Endothelial cell of umbilical vein (primary cell): ENCODE measurements at regions not wholly inside any gene's neighbourhood (a gene's known extent, or its start where the extent isn't known, plus 50 kb on each side); places are given as distances from the start of the nearest gene placed in this dataset.

ENCODE experiments used
- BruUV-seq: library from RNA; stranded (reverse); fragments of 400-500 nt; replicated peaks from 2 replicates; lab custom pipeline; 2021; lab: Mats Ljungman, UMichigan
- CTCF ChIA-PET: fragments of 300-600, 350-600 bp; sonication (Branson Sonifier 250); formaldehyde crosslinking; loops from one replicate; lab custom pipeline; 2021; ENCODE audit warnings: antibody characterized with exemption, inconsistent platforms; lab: Charles Lee
- POLR2A ChIA-PET: fragments of 300-600, 350-600 bp; sonication (Branson Sonifier 250); formaldehyde crosslinking; loops from one replicate; lab custom pipeline; 2021; ENCODE audit warnings: antibody characterized with exemption, inconsistent platforms; lab: Charles Lee
- DNase-seq: peaks from one replicate; pipeline ENCODE4 v3.0.0-alpha.2; 2011; ENCODE audit warnings: low read depth, low spot score
- FAIRE-seq: peaks from 2 replicates; lab custom pipeline; 2011; peaks lifted over from hg19 to GRCh38; lab: Jason Lieb, UNC
- H2AFZ ChIP-seq: 2 replicates; pipeline ENCODE4 v1.6.0; 2012; ENCODE audit warnings: low read depth, low read length, control low read depth, inconsistent platforms
- H3K27ac ChIP-seq: 2 replicates; pipeline ENCODE4 v1.5.1; 2011; ENCODE audit warnings: low read depth, mild to moderate bottlenecking, control low read depth, low read length, moderate library complexity; ENCODE audit not compliant: insufficient read depth
- H3K27me3 ChIP-seq, 2 experiments: 2 replicates each; pipeline versions ENCODE4 v1.6.0 to v1.6.1; 2011; ENCODE audit warnings: low read length in 2 of 2, mixed read lengths in 1 of 2; ENCODE audit not compliant: control insufficient read depth in 2 of 2, insufficient read depth in 2 of 2
- H3K36me3 ChIP-seq, 2 experiments: 2 replicates in 1 of 2; 3 replicates in 1 of 2; pipeline ENCODE4 v1.5.1; 2011; ENCODE audit warnings: low read length in 2 of 2, mild to moderate bottlenecking in 1 of 2, moderate library complexity in 1 of 2; ENCODE audit not compliant: control insufficient read depth in 2 of 2, insufficient read depth in 2 of 2; ENCODE audit errors: extremely low read depth in 1 of 2
- H3K4me1 ChIP-seq: 3 replicates; pipeline ENCODE4 v1.5.1; 2011; ENCODE audit warnings: mild to moderate bottlenecking, low read length; ENCODE audit not compliant: control insufficient read depth, insufficient read depth; ENCODE audit errors: extremely low read depth
- H3K4me2 ChIP-seq: 2 replicates; pipeline ENCODE4 v1.6.1; 2011; ENCODE audit warnings: low read length, control low read depth, mixed read lengths; ENCODE audit not compliant: insufficient read depth
- H3K4me3 ChIP-seq, 3 experiments: fragments of 200-600 bp in 1 of 3; sonication (generic), shearing (Covaris generic) in 1 of 3; replicated peaks in 1 of 3; 2 replicates each; pipeline ENCODE4 v1.5.1; 2011 to 2016; ENCODE audit warnings: control low read depth in 3 of 3, low read length in 3 of 3, mild to moderate bottlenecking in 2 of 3, inconsistent platforms in 1 of 3, low read depth in 1 of 3, moderate library complexity in 1 of 3; ENCODE audit not compliant: insufficient read depth in 1 of 3
- H3K79me2 ChIP-seq: 2 replicates; pipeline ENCODE4 v1.6.0; 2012; ENCODE audit warnings: low read length, inconsistent platforms; ENCODE audit not compliant: control insufficient read depth, insufficient read depth
- H3K9ac ChIP-seq: replicated peaks from 2 replicates; pipeline ENCODE3; 2011; ENCODE audit warnings: low read length, control low read depth; ENCODE audit not compliant: insufficient read depth; ENCODE audit errors: extremely low read depth
- H3K9me1 ChIP-seq: replicated peaks from 3 replicates; pipeline ENCODE4 v1.6.0; 2011; ENCODE audit warnings: mild to moderate bottlenecking, low read length; ENCODE audit not compliant: control insufficient read depth, insufficient read depth; ENCODE audit errors: extremely low read depth
- H3K9me3 ChIP-seq: replicated peaks from 2 replicates; pipeline ENCODE4 v1.5.1; 2012; ENCODE audit warnings: low read length, inconsistent platforms; ENCODE audit not compliant: control insufficient read depth, insufficient read depth
- H4K20me1 ChIP-seq: replicated peaks from 2 replicates; pipeline ENCODE3; 2011; ENCODE audit warnings: mild to moderate bottlenecking, low read length; ENCODE audit not compliant: control insufficient read depth, insufficient read depth; ENCODE audit errors: extremely low read depth
- CTCF ChIP-seq, 2 donors: IDR thresholded peaks; 1 replicate in 1 of 2; 2 replicates in 1 of 2; pipeline ENCODE4 v1.5.1; 2011; ENCODE audit warnings: low read length in 2 of 2, mild to moderate bottlenecking in 2 of 2, moderate library complexity in 2 of 2, control low read depth in 1 of 2, inconsistent platforms in 1 of 2, low read depth in 1 of 2; ENCODE audit not compliant: insufficient read depth in 1 of 2; ENCODE audit errors: extremely low read depth in 1 of 2
- EZH2 ChIP-seq: IDR thresholded peaks from 2 replicates; pipeline ENCODE4 v1.6.1; 2012; ENCODE audit warnings: borderline replicate concordance, low read depth, mild to moderate bottlenecking, moderate library complexity, low read length, inconsistent platforms; ENCODE audit not compliant: severe bottlenecking
- FOS ChIP-seq: IDR thresholded peaks from 2 replicates; pipeline ENCODE4 v1.6.1; 2011; ENCODE audit warnings: mild to moderate bottlenecking, low read length, moderate library complexity, borderline replicate concordance; ENCODE audit not compliant: insufficient read depth
- GATA2 ChIP-seq: IDR thresholded peaks from 2 replicates; pipeline ENCODE4 v1.7.0; 2011; ENCODE audit warnings: low read depth, mild to moderate bottlenecking, moderate library complexity, mixed read lengths, low read length; ENCODE audit not compliant: insufficient read length, insufficient read depth
- JUN ChIP-seq: IDR thresholded peaks from 2 replicates; pipeline ENCODE4 v1.6.1; 2011; ENCODE audit warnings: borderline replicate concordance, low read depth; ENCODE audit not compliant: insufficient read length, insufficient read depth
- MAX ChIP-seq: IDR thresholded peaks from 2 replicates; pipeline ENCODE4 v1.6.1; 2011; ENCODE audit not compliant: insufficient read depth, insufficient read length
- MYC ChIP-seq: IDR thresholded peaks from one replicate; pipeline ENCODE4 v1.6.1; 2011; ENCODE audit warnings: mild to moderate bottlenecking, low read depth, low read length
- POLR2A ChIP-seq: IDR thresholded peaks from 2 replicates; pipeline ENCODE4 v1.6.1; 2012; ENCODE audit warnings: low read depth, mild to moderate bottlenecking, control low read depth, low read length
- POLR2AphosphoS5 ChIP-seq: IDR thresholded peaks from 2 replicates; pipeline ENCODE4 v1.6.1; 2012; ENCODE audit warnings: low read depth, mild to moderate bottlenecking, control low read depth, low read length, moderate library complexity; ENCODE audit not compliant: insufficient read depth
- dilution Hi-C: fragments of 300-500 bp; cut with MboI; formaldehyde crosslinking; loops from one replicate; pipeline ENCODE4 v1.15.0; 2019; ENCODE audit warnings: low sequenced_read_pairs; ENCODE audit not compliant: extremely low pct_ligation_motif_present
- intact Hi-C: fragments of 100-400 bp; cut with micrococcal nuclease; formaldehyde crosslinking; loops from one replicate; pipeline ENCODE4 v1.10.0; 2022

- Histone ChIP-seq H3K4me3 (no peak overlapping the region), H3K27ac (no peak overlapping the region), H3K9me3 (no peaks in the 10 kb centered on the region), H3K79me2 (no peaks in the 10 kb centered on the region), H3K36me3 (no peaks in the 10 kb centered on the region), H3K9me1 (no peaks in the 10 kb centered on the region), H2AFZ (no peak overlapping the region), H4K20me1 (no peaks in the 10 kb centered on the region), H3K4me1 (peaks cover 6% of the 10 kb centered on the region), H3K9ac (no peak overlapping the region), H3K27me3 (peaks cover 11 to 14% of the 10 kb centered on the region in 2 experiments), H3K4me2 (no peak overlapping the region)
- BruUV-seq, result no TSS peak
- CTCF ChIA-PET, result interaction anchor here (1.1 to 1.8 kb wide), 2 partner anchors 11 kb away, joined by 3 to 4 read pairs; no protein-coding TSS in a partner anchor
- POLR2A ChIA-PET, result no interaction called here
- intact Hi-C loops (no loop called here), dilution Hi-C loops (loop anchor here (25.0 kb wide), 1 partner anchor 412 kb away; no protein-coding TSS in a partner anchor)
- no peak for DNase-seq
- no peak for TF ChIP-seq CTCF (IDR thresholded peaks at IDR 0.05; ENCODE audit: extremely low read depth in 1 of 2, insufficient read depth in 1 of 2, low read depth in 1 of 2, low read length in 2 of 2)
- TF ChIP-seq MYC, result no peak
- no peak for TF ChIP-seq MAX
- TF ChIP-seq JUN, result no peak
- no peak for TF ChIP-seq EZH2
- no peak for TF ChIP-seq POLR2AphosphoS5
- TF ChIP-seq POLR2A, result no peak
- no peak for TF ChIP-seq GATA2
- no peak for TF ChIP-seq FOS
- FAIRE-seq, result no peak
Observed at GRCh38 chr12:30825341-30825740, 70.6 kb upstream of the CAPRIN2 start.
